NB4 (cell line): ENCODE measurements at regions not wholly inside any gene's neighbourhood (a gene's known extent, or its start where the extent isn't known, plus 50 kb on each side); places are given as distances from the start of the nearest gene placed in this dataset.

Experiments
- DNase-seq: peaks from one replicate; pipeline ENCODE4 v3.0.0; 2010; ENCODE audit warnings: low read depth
- H3K4me3 ChIP-seq: one replicate; pipeline ENCODE4 v1.5.1; 2011; ENCODE audit warnings: mild to moderate bottlenecking, low read depth, low read length, moderate library complexity
- MYC ChIP-seq: IDR thresholded peaks from 2 replicates; pipeline ENCODE4 v1.6.1; 2011; ENCODE audit warnings: low read depth, low read length
- POLR2A ChIP-seq: IDR thresholded peaks from 2 replicates; pipeline ENCODE4 v1.6.1; 2011; ENCODE audit warnings: mild to moderate bottlenecking; ENCODE audit not compliant: insufficient read length; ENCODE audit errors: extremely low read depth
- TF ChIP-seq, protein P1 (sequence below): IDR thresholded peaks from 2 replicates; pipeline ENCODE4 v1.6.1; 2011; ENCODE audit warnings: low read depth, low read length
- TF ChIP-seq, protein P2 (sequence below): IDR thresholded peaks from one replicate; pipeline ENCODE4 v1.5.1; 2012; ENCODE audit warnings: low read depth, low read length

DNA sequence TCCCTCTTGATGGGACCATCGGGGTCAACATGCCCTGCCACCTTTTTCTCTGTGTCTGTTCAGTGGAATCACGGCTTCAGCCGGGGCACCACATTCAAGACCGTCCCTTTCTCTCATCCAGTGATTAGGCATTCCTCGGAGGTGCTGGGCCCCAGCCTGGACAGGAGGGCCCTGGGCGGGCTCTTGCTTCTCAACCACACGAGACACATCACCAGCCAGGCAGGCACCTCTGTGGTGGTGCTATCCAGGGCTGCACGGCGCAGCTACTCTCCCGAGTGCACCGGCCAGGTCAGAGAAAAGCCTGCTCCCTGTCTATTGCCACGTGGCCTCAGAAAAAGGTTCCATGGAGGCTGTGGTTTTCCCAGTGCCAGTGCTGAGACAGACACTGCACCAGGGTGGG, 255.2 kb upstream of the IRX1 start:
- TF ChIP-seq, protein P1, sequence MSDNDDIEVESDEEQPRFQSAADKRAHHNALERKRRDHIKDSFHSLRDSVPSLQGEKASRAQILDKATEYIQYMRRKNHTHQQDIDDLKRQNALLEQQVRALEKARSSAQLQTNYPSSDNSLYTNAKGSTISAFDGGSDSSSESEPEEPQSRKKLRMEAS = no peak
- no peak for TF ChIP-seq POLR2A
- TF ChIP-seq MYC = no peak
- TF ChIP-seq, protein P2, sequence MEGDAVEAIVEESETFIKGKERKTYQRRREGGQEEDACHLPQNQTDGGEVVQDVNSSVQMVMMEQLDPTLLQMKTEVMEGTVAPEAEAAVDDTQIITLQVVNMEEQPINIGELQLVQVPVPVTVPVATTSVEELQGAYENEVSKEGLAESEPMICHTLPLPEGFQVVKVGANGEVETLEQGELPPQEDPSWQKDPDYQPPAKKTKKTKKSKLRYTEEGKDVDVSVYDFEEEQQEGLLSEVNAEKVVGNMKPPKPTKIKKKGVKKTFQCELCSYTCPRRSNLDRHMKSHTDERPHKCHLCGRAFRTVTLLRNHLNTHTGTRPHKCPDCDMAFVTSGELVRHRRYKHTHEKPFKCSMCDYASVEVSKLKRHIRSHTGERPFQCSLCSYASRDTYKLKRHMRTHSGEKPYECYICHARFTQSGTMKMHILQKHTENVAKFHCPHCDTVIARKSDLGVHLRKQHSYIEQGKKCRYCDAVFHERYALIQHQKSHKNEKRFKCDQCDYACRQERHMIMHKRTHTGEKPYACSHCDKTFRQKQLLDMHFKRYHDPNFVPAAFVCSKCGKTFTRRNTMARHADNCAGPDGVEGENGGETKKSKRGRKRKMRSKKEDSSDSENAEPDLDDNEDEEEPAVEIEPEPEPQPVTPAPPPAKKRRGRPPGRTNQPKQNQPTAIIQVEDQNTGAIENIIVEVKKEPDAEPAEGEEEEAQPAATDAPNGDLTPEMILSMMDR = no peak
- DNase-seq = no peak
- H3K4me3 ChIP-seq = no peak overlapping the region

DNA sequence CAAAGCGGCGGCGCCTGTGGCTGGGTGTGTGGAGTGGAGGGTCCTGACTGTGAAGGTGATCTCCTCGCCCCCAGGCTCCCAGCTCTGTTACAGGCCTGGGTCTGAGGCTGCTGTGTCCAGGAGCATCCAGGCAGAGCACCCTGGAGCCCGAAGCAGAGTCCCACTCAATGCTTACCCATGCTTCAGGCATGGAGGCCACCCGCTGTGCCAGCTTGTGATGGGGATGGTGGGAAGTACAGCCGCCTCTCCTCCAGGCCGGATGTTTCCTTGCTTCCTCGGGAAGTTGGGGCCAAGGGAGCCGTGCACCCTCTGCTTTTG, 255.9 kb upstream of the IRX1 start:
- no peak for DNase-seq
- TF ChIP-seq MYC = no peak
- no peak for TF ChIP-seq POLR2A
- TF ChIP-seq, protein P2 = no peak
- TF ChIP-seq, protein P1 = no peak
- H3K4me3 ChIP-seq = no peak overlapping the region

DNA sequence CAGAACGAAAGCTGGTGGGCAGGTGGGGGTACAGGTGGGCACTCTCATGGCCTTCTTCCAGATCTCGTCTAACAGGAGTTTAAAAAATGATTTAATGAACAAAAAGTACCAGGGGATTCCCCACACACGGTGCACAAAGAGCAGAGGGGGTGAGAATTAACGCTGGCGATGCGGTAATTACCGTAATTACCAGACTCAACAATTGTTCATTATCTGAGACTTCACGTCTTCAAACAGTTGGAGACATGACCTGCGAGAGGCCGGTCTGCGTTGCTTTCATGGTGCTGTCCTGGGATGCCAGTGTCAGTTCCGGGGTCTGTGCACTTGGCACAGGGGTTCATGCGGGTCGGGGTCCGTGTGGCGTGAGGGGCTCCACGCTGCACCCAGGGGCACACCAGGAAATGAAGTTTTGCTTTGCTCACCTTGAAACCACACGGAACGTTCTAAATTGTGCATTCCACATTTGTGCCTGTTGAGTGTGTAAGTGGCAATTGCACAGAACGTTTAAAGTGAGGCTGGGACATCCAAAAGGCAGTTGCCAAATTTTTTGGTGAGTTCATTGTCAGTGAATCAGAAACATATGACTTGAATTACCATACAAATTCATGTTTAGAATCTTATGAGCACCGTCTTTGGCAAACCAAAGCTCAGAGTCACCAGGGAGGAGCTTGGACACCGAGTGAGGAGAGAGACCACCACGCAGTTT, 256.4 kb upstream of the IRX1 start:
- TF ChIP-seq POLR2A (no peak), MYC (no peak)
- TF ChIP-seq, protein P2 = no peak
- TF ChIP-seq, protein P1 = no peak
- no peak for DNase-seq
- H3K4me3 ChIP-seq = no peak overlapping the region

DNA sequence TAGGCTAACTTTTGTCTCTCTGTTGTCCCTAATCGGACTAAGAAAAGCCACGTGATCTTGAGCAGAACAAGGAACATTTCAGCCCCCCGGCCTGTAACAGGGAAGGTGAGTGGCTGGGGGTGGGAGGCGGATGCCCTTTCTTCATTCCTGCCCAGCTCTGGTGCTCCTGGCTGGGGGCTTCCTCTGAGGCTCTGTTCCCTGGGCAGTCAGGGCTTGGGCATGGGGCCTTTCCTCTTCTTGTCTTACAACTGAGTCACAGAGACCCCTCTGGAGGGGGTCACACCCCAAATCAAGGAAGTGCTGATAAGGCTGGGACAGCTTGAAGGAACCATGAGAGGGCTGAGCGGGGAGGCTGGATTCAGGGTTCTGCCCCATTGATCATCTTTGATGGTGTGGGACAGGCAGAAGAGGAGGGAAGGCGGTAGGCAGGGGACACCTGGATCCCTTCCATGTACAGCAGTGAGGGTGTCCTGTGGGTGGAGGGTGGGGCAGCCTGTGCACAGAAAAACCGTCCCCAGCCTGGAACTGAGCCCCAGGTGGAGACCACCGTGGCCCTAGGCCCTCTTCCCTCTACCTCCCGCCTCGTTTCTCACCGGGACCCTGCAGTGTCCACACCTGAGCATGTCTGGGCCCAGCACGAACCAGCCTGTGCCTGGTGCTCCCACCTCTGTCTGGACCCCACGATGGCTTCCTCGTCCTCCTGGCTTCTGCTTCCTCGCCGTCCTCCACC, 257.7 kb upstream of the IRX1 start:
- no peak for DNase-seq
- TF ChIP-seq, protein P2 = no peak
- no peak for TF ChIP-seq MYC
- no peak overlapping the region for H3K4me3 ChIP-seq

DNA sequence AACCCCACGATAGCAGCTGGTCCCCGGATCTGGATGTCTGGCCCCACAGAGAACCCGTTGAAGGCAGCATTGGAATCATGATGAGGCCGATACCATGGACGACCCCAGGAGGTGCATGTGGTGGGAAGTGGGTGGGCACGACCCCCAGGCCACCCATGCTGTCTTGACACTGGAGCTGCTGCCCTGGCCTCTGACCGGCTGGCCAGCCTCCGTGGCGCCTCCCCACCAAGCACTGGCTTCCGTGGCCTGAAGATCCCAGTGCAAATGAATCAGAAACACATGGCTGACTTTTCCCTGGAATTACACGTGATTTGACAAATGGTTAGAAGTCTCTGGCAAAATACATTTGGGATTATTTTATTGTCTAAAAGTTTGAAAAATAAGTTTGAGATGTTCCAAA, 259.0 kb upstream of the IRX1 start:
- no peak overlapping the region for H3K4me3 ChIP-seq
- no peak for TF ChIP-seq MYC
- TF ChIP-seq, protein P2 = no peak
- TF ChIP-seq POLR2A = no peak
- TF ChIP-seq, protein P1 = no peak
- no peak for DNase-seq
